GM19397 (cell line): ENCODE measurements at regions not wholly inside any gene's neighbourhood (a gene's known extent, or its start where the extent isn't known, plus 50 kb on each side); places are given as distances from the start of the nearest gene placed in this dataset.
"Not testable (repeated sequence)": the region's sequence is repeated elsewhere in the genome, so short reads cannot be mapped to it uniquely, and the experiment has no call there.

Source experiments
- ATAC-seq: cut with Tn5 transposase; IDR thresholded peaks from one replicate; pipeline ENCODE4 v1.9.1; 2021; ENCODE audit warnings: mild to moderate bottlenecking, moderate library complexity; ENCODE audit not compliant: unreplicated experiment

GRCh38 chr3:87898971-87899370 is 159.8 kb downstream of the CGGBP1 start:
- no peak for ATAC-seq

GRCh38 chr3:87895983-87896382 is 162.8 kb downstream of the CGGBP1 start:
- ATAC-seq = no peak

GRCh38 chr3:87873136-87873535 is 185.7 kb downstream of the CGGBP1 start:
- ATAC-seq = no peak

GRCh38 chr3:87867001-87867400 is 191.8 kb downstream of the CGGBP1 start:
- no peak for ATAC-seq

- no peak for ATAC-seq
Measured at GRCh38 chr3:87856126-87856525, 202.7 kb downstream of the CGGBP1 start.

- ATAC-seq = no peak
Measured at GRCh38 chr3:87855616-87856015, 203.2 kb downstream of the CGGBP1 start.

- ATAC-seq = no peak
Measured at GRCh38 chr3:87855211-87855610, 203.6 kb downstream of the CGGBP1 start.

GRCh38 chr3:87848003-87848402 is 210.8 kb downstream of the CGGBP1 start:
- no peak for ATAC-seq

- ATAC-seq = no peak
Measured at GRCh38 chr3:87837076-87837475, 221.7 kb downstream of the CGGBP1 start.

GRCh38 chr3:87836026-87836425 is 222.8 kb downstream of the CGGBP1 start:
- no peak for ATAC-seq

GRCh38 chr3:87835236-87835635 is 223.6 kb downstream of the CGGBP1 start:
- no peak for ATAC-seq

GRCh38 chr3:87834327-87834726 is 224.5 kb downstream of the CGGBP1 start:
- ATAC-seq = no peak

GRCh38 chr3:87833039-87833377 is 225.8 kb downstream of the CGGBP1 start:
- no peak for ATAC-seq

- ATAC-seq = no peak
Measured at GRCh38 chr3:87828046-87828445, 230.8 kb downstream of the CGGBP1 start.

GRCh38 chr3:87822563-87822962 is 236.2 kb downstream of the CGGBP1 start:
- no peak for ATAC-seq

- ATAC-seq = not testable (repeated sequence)
Measured at GRCh38 chr3:87813503-87813902, 245.3 kb downstream of the CGGBP1 start.

- no peak for ATAC-seq
Measured at GRCh38 chr3:87811953-87812352, 246.9 kb downstream of the CGGBP1 start.

- ATAC-seq = no peak
Measured at GRCh38 chr3:87810452-87811016, 248.3 kb downstream of the CGGBP1 start.

- peak; percentile 85 for ATAC-seq
Measured at GRCh38 chr3:87805670-87806069, 253.1 kb downstream of the CGGBP1 start.

- ATAC-seq = no peak
Measured at GRCh38 chr3:87801409-87801808, 257.4 kb downstream of the CGGBP1 start.

GRCh38 chr3:87800516-87800915 is 258.3 kb downstream of the CGGBP1 start:
- no peak for ATAC-seq

- ATAC-seq = no peak
Measured at GRCh38 chr3:87798567-87798947, 260.2 kb downstream of the CGGBP1 start.

GRCh38 chr3:87797872-87798566 is 260.8 kb downstream of the CGGBP1 start:
- no peak for ATAC-seq
